ENCODE measurements at regions not wholly inside any gene's neighbourhood (a gene's known extent, or its start where the extent isn't known, plus 50 kb on each side); places are given as distances from the start of the nearest gene placed in this dataset.

GRCh38 chr20:60813066-60813465 lies 439.0 kb upstream of the CDH4 start:
- Histone ChIP-seq H3K27me3 (replicated peaks; ENCODE audit: control insufficient read depth, insufficient read depth, low read length, poor library complexity, severe bottlenecking) (no peaks in the 10 kb centered on the region), H3K27ac (ENCODE audit: insufficient read depth, low read length, poor library complexity, severe bottlenecking) (no peak overlapping the region), H3K36me3 (ENCODE audit: control insufficient read depth, insufficient read depth, low read length) (no peaks in the 10 kb centered on the region), H3K4me1 (ENCODE audit: control insufficient read depth, insufficient read depth, low read length, poor library complexity, severe bottlenecking) (no peaks in the 10 kb centered on the region), H3K4me3 (ENCODE audit: insufficient read depth, low read depth, low read length, poor library complexity, severe bottlenecking) (no peak overlapping the region), H3K9me3 (ENCODE audit: control insufficient read depth, low read length) (no peaks in the 10 kb centered on the region)
- no peak for DNase-seq

DNA sequence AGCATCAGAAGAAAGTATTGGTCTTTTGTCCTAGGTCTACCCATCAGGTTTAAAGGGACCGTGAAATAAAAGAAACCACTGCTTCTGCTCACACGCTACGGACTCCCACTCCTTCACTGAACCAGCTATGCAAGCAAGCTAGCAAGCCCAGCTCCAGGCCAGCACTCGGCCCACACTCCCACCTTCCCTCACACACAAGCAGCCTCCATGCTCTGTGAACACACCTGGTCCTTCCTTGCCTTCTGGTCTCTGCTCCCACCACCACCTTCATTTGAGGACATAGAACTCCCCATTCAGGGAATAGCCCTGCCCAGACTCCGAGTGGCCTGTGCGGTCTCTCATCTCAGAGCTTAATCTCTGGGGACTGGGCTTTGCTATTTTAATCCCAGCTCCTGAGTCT lies 436.4 kb upstream of the CDH4 start:
- Histone ChIP-seq H3K36me3 (ENCODE audit: control insufficient read depth, insufficient read depth, low read length) (no peaks in the 10 kb centered on the region), H3K4me1 (ENCODE audit: control insufficient read depth, insufficient read depth, low read length, poor library complexity, severe bottlenecking) (no peaks in the 10 kb centered on the region), H3K27me3 (replicated peaks; ENCODE audit: control insufficient read depth, insufficient read depth, low read length, poor library complexity, severe bottlenecking) (no peaks in the 10 kb centered on the region), H3K4me3 (ENCODE audit: insufficient read depth, low read depth, low read length, poor library complexity, severe bottlenecking) (no peak overlapping the region), H3K9me3 (ENCODE audit: control insufficient read depth, low read length) (no peaks in the 10 kb centered on the region), H3K27ac (ENCODE audit: insufficient read depth, low read length, poor library complexity, severe bottlenecking) (no peak overlapping the region)
- DNase-seq: no peak

- no peak for DNase-seq
- Histone ChIP-seq H3K4me1 (ENCODE audit: control insufficient read depth, insufficient read depth, low read length, poor library complexity, severe bottlenecking) (peaks cover 3% of the 10 kb centered on the region), H3K27me3 (replicated peaks; ENCODE audit: control insufficient read depth, insufficient read depth, low read length, poor library complexity, severe bottlenecking) (no peaks in the 10 kb centered on the region), H3K27ac (ENCODE audit: insufficient read depth, low read length, poor library complexity, severe bottlenecking) (no peak overlapping the region), H3K4me3 (ENCODE audit: insufficient read depth, low read depth, low read length, poor library complexity, severe bottlenecking) (no peak overlapping the region), H3K36me3 (ENCODE audit: control insufficient read depth, insufficient read depth, low read length) (no peaks in the 10 kb centered on the region), H3K9me3 (ENCODE audit: control insufficient read depth, low read length) (no peaks in the 10 kb centered on the region)
Measured at GRCh38 chr20:60816901-60817300, 435.2 kb upstream of the CDH4 start.

DNA sequence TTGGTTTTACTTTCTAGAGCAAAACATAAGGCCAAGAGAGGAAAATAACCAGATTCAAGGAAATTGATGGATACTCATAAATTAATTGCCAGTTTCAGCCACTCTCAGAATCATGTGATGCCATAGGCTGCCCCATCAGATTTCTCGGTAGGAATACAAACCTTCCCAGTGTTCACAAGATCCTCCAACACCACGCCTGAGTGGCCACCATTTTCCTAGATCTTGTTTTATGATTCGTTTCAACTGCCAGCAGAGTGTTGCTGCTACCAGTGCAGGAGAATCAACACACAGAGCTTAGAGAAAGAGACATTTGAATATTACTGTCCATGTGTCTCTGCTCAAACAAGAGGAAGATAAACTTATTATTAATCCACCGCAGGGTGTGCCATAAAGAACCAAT lies 434.2 kb upstream of the CDH4 start:
- H3K4me3 ChIP-seq (ENCODE audit: insufficient read depth, low read depth, low read length, poor library complexity, severe bottlenecking): no peak overlapping the region
- H3K4me1 ChIP-seq (ENCODE audit: control insufficient read depth, insufficient read depth, low read length, poor library complexity, severe bottlenecking): peaks cover 3% of the 10 kb centered on the region
- H3K36me3 ChIP-seq (ENCODE audit: control insufficient read depth, insufficient read depth, low read length): no peaks in the 10 kb centered on the region
- H3K27me3 ChIP-seq (replicated peaks; ENCODE audit: control insufficient read depth, insufficient read depth, low read length, poor library complexity, severe bottlenecking): no peaks in the 10 kb centered on the region
- no peaks in the 10 kb centered on the region for H3K9me3 ChIP-seq (ENCODE audit: control insufficient read depth, low read length)
- no peak for DNase-seq
- H3K27ac ChIP-seq (ENCODE audit: insufficient read depth, low read length, poor library complexity, severe bottlenecking): no peak overlapping the region

DNA sequence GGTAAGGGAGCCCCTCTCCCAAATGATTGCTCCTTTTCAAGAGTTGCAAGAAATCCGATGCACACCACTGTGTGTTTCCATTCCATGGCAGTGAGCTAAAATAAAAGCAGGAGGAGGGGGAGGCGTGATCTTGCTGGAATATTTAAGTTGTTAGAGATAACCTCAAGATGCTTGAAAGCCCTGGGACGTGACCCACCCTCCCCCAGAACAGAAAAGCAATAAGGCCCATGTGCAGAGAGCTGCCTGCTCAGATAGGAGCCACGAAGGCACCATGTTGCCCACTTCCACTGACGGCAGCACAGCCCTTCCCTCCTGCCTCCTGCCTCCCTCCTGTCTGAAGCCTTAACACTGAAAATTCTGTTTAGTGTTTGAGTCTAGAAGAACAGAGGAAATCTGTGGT lies 432.6 kb upstream of the CDH4 start:
- no peak overlapping the region for H3K27ac ChIP-seq (ENCODE audit: insufficient read depth, low read length, poor library complexity, severe bottlenecking)
- DNase-seq: no peak
- H3K9me3 ChIP-seq (ENCODE audit: control insufficient read depth, low read length): no peaks in the 10 kb centered on the region
- no peak overlapping the region for H3K4me3 ChIP-seq (ENCODE audit: insufficient read depth, low read depth, low read length, poor library complexity, severe bottlenecking)
- H3K27me3 ChIP-seq (replicated peaks; ENCODE audit: control insufficient read depth, insufficient read depth, low read length, poor library complexity, severe bottlenecking): no peaks in the 10 kb centered on the region
- no peaks in the 10 kb centered on the region for H3K36me3 ChIP-seq (ENCODE audit: control insufficient read depth, insufficient read depth, low read length)
- H3K4me1 ChIP-seq (ENCODE audit: control insufficient read depth, insufficient read depth, low read length, poor library complexity, severe bottlenecking): peaks cover 3% of the 10 kb centered on the region

- Histone ChIP-seq H3K4me3 (ENCODE audit: insufficient read depth, low read depth, low read length, poor library complexity, severe bottlenecking) (no peak overlapping the region), H3K27me3 (replicated peaks; ENCODE audit: control insufficient read depth, insufficient read depth, low read length, poor library complexity, severe bottlenecking) (no peaks in the 10 kb centered on the region), H3K4me1 (ENCODE audit: control insufficient read depth, insufficient read depth, low read length, poor library complexity, severe bottlenecking) (peaks cover 3% of the 10 kb centered on the region), H3K9me3 (ENCODE audit: control insufficient read depth, low read length) (no peaks in the 10 kb centered on the region), H3K36me3 (ENCODE audit: control insufficient read depth, insufficient read depth, low read length) (no peaks in the 10 kb centered on the region), H3K27ac (ENCODE audit: insufficient read depth, low read length, poor library complexity, severe bottlenecking) (no peak overlapping the region)
- DNase-seq: no peak
Measured at GRCh38 chr20:60820149-60820548, 431.9 kb upstream of the CDH4 start.

- Histone ChIP-seq H3K27ac (ENCODE audit: insufficient read depth, low read length, poor library complexity, severe bottlenecking) (no peak overlapping the region), H3K9me3 (ENCODE audit: control insufficient read depth, low read length) (no peaks in the 10 kb centered on the region), H3K36me3 (ENCODE audit: control insufficient read depth, insufficient read depth, low read length) (no peaks in the 10 kb centered on the region), H3K4me3 (ENCODE audit: insufficient read depth, low read depth, low read length, poor library complexity, severe bottlenecking) (no peak overlapping the region), H3K27me3 (replicated peaks; ENCODE audit: control insufficient read depth, insufficient read depth, low read length, poor library complexity, severe bottlenecking) (no peaks in the 10 kb centered on the region), H3K4me1 (ENCODE audit: control insufficient read depth, insufficient read depth, low read length, poor library complexity, severe bottlenecking) (peaks cover 3% of the 10 kb centered on the region)
- no peak for DNase-seq
Measured at GRCh38 chr20:60820918-60821317, 431.1 kb upstream of the CDH4 start.

GRCh38 chr20:60822699-60823607 lies 429.1 kb upstream of the CDH4 start:
- H3K4me3 ChIP-seq (ENCODE audit: insufficient read depth, low read depth, low read length, poor library complexity, severe bottlenecking): no peak overlapping the region
- H3K27ac ChIP-seq (ENCODE audit: insufficient read depth, low read length, poor library complexity, severe bottlenecking): no peak overlapping the region
- no peak for DNase-seq
- peaks cover 3% of the 10 kb centered on the region for H3K4me1 ChIP-seq (ENCODE audit: control insufficient read depth, insufficient read depth, low read length, poor library complexity, severe bottlenecking)
- H3K27me3 ChIP-seq (replicated peaks; ENCODE audit: control insufficient read depth, insufficient read depth, low read length, poor library complexity, severe bottlenecking): no peaks in the 10 kb centered on the region
- no peaks in the 10 kb centered on the region for H3K9me3 ChIP-seq (ENCODE audit: control insufficient read depth, low read length)
- no peaks in the 10 kb centered on the region for H3K36me3 ChIP-seq (ENCODE audit: control insufficient read depth, insufficient read depth, low read length)

DNA sequence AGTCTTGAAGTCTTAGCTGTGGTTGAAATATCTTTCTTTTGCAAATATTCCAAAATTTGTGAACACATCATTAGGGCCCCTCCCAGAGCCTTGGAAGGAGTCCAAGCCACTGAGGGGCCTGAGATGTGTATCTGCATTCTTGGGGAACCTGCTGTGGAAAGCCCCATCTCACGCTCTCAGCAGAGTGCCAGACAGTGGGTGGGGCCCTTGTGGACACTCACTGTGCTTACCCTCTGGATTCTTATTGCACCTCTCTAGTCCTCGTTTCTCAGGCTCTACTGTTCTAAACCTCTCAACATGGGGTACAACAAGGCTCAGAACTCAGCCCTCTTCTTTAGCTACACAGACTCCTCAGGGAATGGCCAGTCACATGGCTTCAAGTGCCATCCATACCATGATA lies 416.2 kb upstream of the CDH4 start:
- no peak overlapping the region for H3K4me3 ChIP-seq (ENCODE audit: insufficient read depth, low read depth, low read length, poor library complexity, severe bottlenecking)
- H3K27ac ChIP-seq (ENCODE audit: insufficient read depth, low read length, poor library complexity, severe bottlenecking): no peak overlapping the region
- H3K9me3 ChIP-seq (ENCODE audit: control insufficient read depth, low read length): no peaks in the 10 kb centered on the region
- H3K36me3 ChIP-seq (ENCODE audit: control insufficient read depth, insufficient read depth, low read length): no peaks in the 10 kb centered on the region
- no peaks in the 10 kb centered on the region for H3K4me1 ChIP-seq (ENCODE audit: control insufficient read depth, insufficient read depth, low read length, poor library complexity, severe bottlenecking)
- H3K27me3 ChIP-seq (replicated peaks; ENCODE audit: control insufficient read depth, insufficient read depth, low read length, poor library complexity, severe bottlenecking): no peaks in the 10 kb centered on the region
- DNase-seq: no peak

DNA sequence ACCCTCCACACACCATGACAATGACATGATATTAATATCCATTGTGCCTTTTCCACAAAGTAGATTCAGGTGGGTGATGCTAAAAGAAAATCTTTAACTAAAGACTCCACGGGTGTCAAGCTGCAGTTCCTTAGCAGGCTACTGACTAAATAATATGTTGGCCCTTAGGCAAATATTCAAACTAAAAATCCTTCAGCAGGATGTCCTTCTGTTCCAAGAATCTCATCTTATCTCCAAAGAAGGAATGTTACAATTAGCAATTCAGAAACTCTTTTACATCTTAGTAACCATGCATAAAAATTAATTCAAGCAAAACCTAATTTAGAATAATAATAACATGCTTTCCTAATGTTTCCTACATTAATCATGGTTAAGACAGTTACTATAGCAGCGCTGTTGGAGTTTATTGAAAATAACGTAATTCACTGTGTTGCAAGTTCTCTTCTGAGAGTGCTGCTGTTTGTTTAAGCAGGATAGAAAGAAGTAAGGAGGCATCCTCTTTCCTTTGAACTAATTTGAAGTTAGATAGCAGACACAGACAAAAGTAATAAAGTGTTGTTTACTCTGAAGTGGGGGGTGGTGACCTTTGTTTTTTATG lies 414.8 kb upstream of the CDH4 start:
- H3K36me3 ChIP-seq (ENCODE audit: control insufficient read depth, insufficient read depth, low read length): no peaks in the 10 kb centered on the region
- H3K4me1 ChIP-seq (ENCODE audit: control insufficient read depth, insufficient read depth, low read length, poor library complexity, severe bottlenecking): no peaks in the 10 kb centered on the region
- no peaks in the 10 kb centered on the region for H3K27me3 ChIP-seq (replicated peaks; ENCODE audit: control insufficient read depth, insufficient read depth, low read length, poor library complexity, severe bottlenecking)
- H3K27ac ChIP-seq (ENCODE audit: insufficient read depth, low read length, poor library complexity, severe bottlenecking): no peak overlapping the region
- no peak overlapping the region for H3K4me3 ChIP-seq (ENCODE audit: insufficient read depth, low read depth, low read length, poor library complexity, severe bottlenecking)
- H3K9me3 ChIP-seq (ENCODE audit: control insufficient read depth, low read length): no peaks in the 10 kb centered on the region
- no peak for DNase-seq

Data from effector memory CD4-positive, alpha-beta T cell (primary cell).